PFSK-1 (cell line): ENCODE measurements at regions not wholly inside any gene's neighbourhood (a gene's known extent, or its start where the extent isn't known, plus 50 kb on each side); places are given as distances from the start of the nearest gene placed in this dataset.

Source experiments
- FOXP2 ChIP-seq: optimal IDR thresholded peaks from 2 replicates; pipeline ENCODE3; 2011; ENCODE audit warnings: borderline replicate concordance, control low read depth, inconsistent platforms; ENCODE audit not compliant: insufficient read depth; ENCODE audit errors: extremely low read length, extremely low read depth
- POLR2AphosphoS5 ChIP-seq: IDR thresholded peaks from 2 replicates; pipeline ENCODE4 v1.6.1; 2012; ENCODE audit warnings: low read depth, mild to moderate bottlenecking, control low read depth, low read length, moderate library complexity
- REST ChIP-seq, 2 experiments: IDR thresholded peaks; 2 replicates each; pipeline versions ENCODE4 v1.6.1 to v1.8.0; 2011 to 2012; ENCODE audit warnings: low read depth in 2 of 2, low read length in 2 of 2, control low read depth in 1 of 2, inconsistent platforms in 1 of 2, mild to moderate bottlenecking in 1 of 2, moderate library complexity in 1 of 2; ENCODE audit not compliant: insufficient read depth in 1 of 2
- SIN3A ChIP-seq: IDR thresholded peaks from 2 replicates; pipeline ENCODE4 v1.6.1; 2012; ENCODE audit warnings: mild to moderate bottlenecking, low read length, moderate library complexity, borderline replicate concordance; ENCODE audit not compliant: insufficient read depth
- TAF1 ChIP-seq: IDR thresholded peaks from 2 replicates; pipeline ENCODE4 v1.6.1; 2012; ENCODE audit warnings: low read length, control low read depth, borderline replicate concordance; ENCODE audit not compliant: insufficient read depth

GRCh38 chrX:39972340-39972739, 125.4 kb downstream of the BCOR start:
- TF ChIP-seq SIN3A (no peak), REST (IDR thresholded peaks at IDR 0.05; ENCODE audit: insufficient read depth in 1 of 2, low read depth in 2 of 2, low read length in 2 of 2) (no peak), TAF1 (no peak), FOXP2 (no peak), POLR2AphosphoS5 (no peak)

- TF ChIP-seq REST (IDR thresholded peaks at IDR 0.05; ENCODE audit: insufficient read depth in 1 of 2, low read depth in 2 of 2, low read length in 2 of 2) (no peak), FOXP2 (no peak), POLR2AphosphoS5 (no peak), SIN3A (no peak), TAF1 (no peak)
Measured at GRCh38 chrX:39973810-39974209, 123.9 kb downstream of the BCOR start.

- TF ChIP-seq POLR2AphosphoS5 (no peak), FOXP2 (no peak), REST (IDR thresholded peaks at IDR 0.05; ENCODE audit: insufficient read depth in 1 of 2, low read depth in 2 of 2, low read length in 2 of 2) (no peak), TAF1 (no peak), SIN3A (no peak)
Measured at GRCh38 chrX:39974270-39974669, 123.5 kb downstream of the BCOR start.

- TF ChIP-seq FOXP2 (no peak), REST (IDR thresholded peaks at IDR 0.05; ENCODE audit: insufficient read depth in 1 of 2, low read depth in 2 of 2, low read length in 2 of 2) (no peak), POLR2AphosphoS5 (no peak), SIN3A (no peak)
Measured at GRCh38 chrX:39975101-39975925, 122.4 kb downstream of the BCOR start.

GRCh38 chrX:39981946-39982345, 115.8 kb downstream of the BCOR start:
- no peak for TF ChIP-seq SIN3A
- no peak for TF ChIP-seq POLR2AphosphoS5
- no peak for TF ChIP-seq FOXP2
- TF ChIP-seq REST (IDR thresholded peaks at IDR 0.05; ENCODE audit: insufficient read depth in 1 of 2, low read depth in 2 of 2, low read length in 2 of 2): no peak
- TF ChIP-seq TAF1: no peak
